Body of pancreas (tissue), 4 donors: ENCODE measurements at regions not wholly inside any gene's neighbourhood (a gene's known extent, or its start where the extent isn't known, plus 50 kb on each side); places are given as distances from the start of the nearest gene placed in this dataset.

Experiments used
- POLR2A ChIP-seq, 3 donors: fragments of 450-650 bp; IDR thresholded peaks; one replicate each; pipeline ENCODE4 v1.6.1; 2016; ENCODE audit warnings: antibody characterized with exemption in 3 of 3, mild to moderate bottlenecking in 2 of 3
- TF ChIP-seq, protein P1 (sequence below), 7 experiments: fragments of 450-650 bp in 4 of 7; fragments of 200-600 bp in 3 of 7; sonication (generic) in 3 of 7; IDR thresholded peaks; one replicate each; pipeline ENCODE4 v1.5.1; 2016 to 2019; ENCODE audit warnings: antibody characterized with exemption in 7 of 7

DNA sequence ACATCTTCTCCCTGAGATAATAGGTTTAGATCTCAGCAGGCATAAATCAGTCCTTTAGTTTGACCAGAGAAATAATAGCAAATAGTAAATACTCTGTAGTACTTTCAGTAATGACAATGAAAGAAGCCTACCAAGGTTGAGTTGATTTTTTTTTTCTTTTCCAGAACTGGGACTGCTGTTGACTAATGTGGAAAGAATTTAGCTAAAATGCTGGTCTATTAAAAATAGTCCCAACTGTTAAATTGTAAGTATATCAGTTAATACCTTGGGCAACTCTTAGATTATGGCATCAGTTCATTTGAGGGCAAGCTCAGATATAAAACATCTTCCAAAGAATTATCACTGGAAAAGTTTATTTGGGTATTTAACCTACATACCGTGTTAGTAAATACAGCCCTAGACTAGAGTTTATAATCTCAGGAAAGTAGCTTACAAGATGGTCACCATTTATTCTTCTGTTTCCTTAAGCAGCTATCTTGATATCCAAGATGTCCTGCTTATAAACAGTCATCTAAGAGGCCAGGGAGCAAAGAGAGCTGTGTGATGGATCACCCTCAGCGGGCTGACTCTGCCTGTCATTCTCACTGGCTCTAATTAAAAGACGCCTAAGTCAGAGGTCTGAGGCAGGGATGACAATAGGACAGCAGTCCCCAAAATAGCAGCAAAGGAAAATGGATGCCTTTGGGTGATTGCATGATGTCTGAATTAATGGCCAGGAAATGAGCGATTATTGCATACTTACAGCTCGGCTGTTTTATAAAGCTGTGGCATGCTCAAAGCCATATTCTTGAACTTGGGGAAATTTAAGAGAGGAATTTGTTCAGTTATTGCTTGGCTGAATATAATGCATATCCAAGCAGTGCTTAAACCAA lies 121.3 kb downstream of the MTX2 start:
- TF ChIP-seq, protein P1, sequence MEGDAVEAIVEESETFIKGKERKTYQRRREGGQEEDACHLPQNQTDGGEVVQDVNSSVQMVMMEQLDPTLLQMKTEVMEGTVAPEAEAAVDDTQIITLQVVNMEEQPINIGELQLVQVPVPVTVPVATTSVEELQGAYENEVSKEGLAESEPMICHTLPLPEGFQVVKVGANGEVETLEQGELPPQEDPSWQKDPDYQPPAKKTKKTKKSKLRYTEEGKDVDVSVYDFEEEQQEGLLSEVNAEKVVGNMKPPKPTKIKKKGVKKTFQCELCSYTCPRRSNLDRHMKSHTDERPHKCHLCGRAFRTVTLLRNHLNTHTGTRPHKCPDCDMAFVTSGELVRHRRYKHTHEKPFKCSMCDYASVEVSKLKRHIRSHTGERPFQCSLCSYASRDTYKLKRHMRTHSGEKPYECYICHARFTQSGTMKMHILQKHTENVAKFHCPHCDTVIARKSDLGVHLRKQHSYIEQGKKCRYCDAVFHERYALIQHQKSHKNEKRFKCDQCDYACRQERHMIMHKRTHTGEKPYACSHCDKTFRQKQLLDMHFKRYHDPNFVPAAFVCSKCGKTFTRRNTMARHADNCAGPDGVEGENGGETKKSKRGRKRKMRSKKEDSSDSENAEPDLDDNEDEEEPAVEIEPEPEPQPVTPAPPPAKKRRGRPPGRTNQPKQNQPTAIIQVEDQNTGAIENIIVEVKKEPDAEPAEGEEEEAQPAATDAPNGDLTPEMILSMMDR (IDR thresholded peaks at IDR 0.05) = no peak
- no peak for TF ChIP-seq POLR2A (IDR thresholded peaks at IDR 0.05)
